HUDEP-2 (cell line): ENCODE measurements at regions not wholly inside any gene's neighbourhood (a gene's known extent, or its start where the extent isn't known, plus 50 kb on each side); places are given as distances from the start of the nearest gene placed in this dataset.
"Not testable (repeated sequence)": the region's sequence is repeated elsewhere in the genome, so short reads cannot be mapped to it uniquely, and the experiment has no call there.

Experiments used
- DNase-seq, 76 experiments: peaks; one replicate each; lab custom pipeline; 2025; ENCODE audit not compliant: unreplicated experiment in 76 of 76; lab: John Stamatoyannopoulos, UW

GRCh38 chr11:3514635-3515424, 127.0 kb downstream of the ART5 start:
- DNase-seq = peak in 21 of 76 experiments; percentile 12 to 67 (median 36)

- peak in 11 of 76 experiments; percentile 4 to 41 (median 22) for DNase-seq
Measured at GRCh38 chr11:3513311-3513710, 128.5 kb downstream of the ART5 start.

- peak in 31 of 76 experiments; percentile 5 to 69 (median 32) for DNase-seq
Measured at GRCh38 chr11:3512751-3513150, 129.0 kb downstream of the ART5 start.

- peak in 37 of 76 experiments; percentile 5 to 70 (median 41) for DNase-seq
Measured at GRCh38 chr11:3512133-3512703, 129.6 kb downstream of the ART5 start.

GRCh38 chr11:3511416-3512132, 130.2 kb downstream of the ART5 start:
- DNase-seq = peak in 37 of 76 experiments; percentile 12 to 76 (median 39)

GRCh38 chr11:3509563-3509962, 130.6 kb upstream of the ZNF195 start:
- peak in 7 of 76 experiments; percentile 6 to 35 (median 22) for DNase-seq

- DNase-seq = not testable (repeated sequence)
Measured at GRCh38 chr11:3499198-3499597, 120.3 kb upstream of the ZNF195 start.

GRCh38 chr11:3498356-3498755, 119.4 kb upstream of the ZNF195 start:
- peak in 9 of 76 experiments; percentile 8 to 64 (median 47) for DNase-seq

GRCh38 chr11:3493152-3493551, 114.2 kb upstream of the ZNF195 start:
- not testable (repeated sequence) for DNase-seq

- not testable (repeated sequence) for DNase-seq
Measured at GRCh38 chr11:3488003-3488402, 109.1 kb upstream of the ZNF195 start.

- DNase-seq = not testable (repeated sequence)
Measured at GRCh38 chr11:3485737-3486136, 106.8 kb upstream of the ZNF195 start.

GRCh38 chr11:3476937-3477885, 98.3 kb upstream of the ZNF195 start:
- not testable (repeated sequence) for DNase-seq

GRCh38 chr11:3476084-3476936, 97.4 kb upstream of the ZNF195 start:
- DNase-seq = not testable (repeated sequence)

GRCh38 chr11:3468963-3469362, 90.0 kb upstream of the ZNF195 start:
- DNase-seq = peak in 1 of 76 experiments; percentile 2

GRCh38 chr11:3467599-3467998, 88.7 kb upstream of the ZNF195 start:
- DNase-seq = not testable (repeated sequence)

- not testable (repeated sequence) for DNase-seq
Measured at GRCh38 chr11:3455666-3456065, 76.7 kb upstream of the ZNF195 start.

GRCh38 chr11:3454844-3455243, 75.9 kb upstream of the ZNF195 start:
- DNase-seq = peak in 69 of 76 experiments; percentile 8 to 83 (median 61)

GRCh38 chr11:3453596-3454256, 74.8 kb upstream of the ZNF195 start:
- not testable (repeated sequence) for DNase-seq

GRCh38 chr11:3450822-3451221, 71.9 kb upstream of the ZNF195 start:
- not testable (repeated sequence) for DNase-seq
